ENCODE measurements at regions not wholly inside any gene's neighbourhood (a gene's known extent, or its start where the extent isn't known, plus 50 kb on each side); places are given as distances from the start of the nearest gene placed in this dataset.

DNA sequence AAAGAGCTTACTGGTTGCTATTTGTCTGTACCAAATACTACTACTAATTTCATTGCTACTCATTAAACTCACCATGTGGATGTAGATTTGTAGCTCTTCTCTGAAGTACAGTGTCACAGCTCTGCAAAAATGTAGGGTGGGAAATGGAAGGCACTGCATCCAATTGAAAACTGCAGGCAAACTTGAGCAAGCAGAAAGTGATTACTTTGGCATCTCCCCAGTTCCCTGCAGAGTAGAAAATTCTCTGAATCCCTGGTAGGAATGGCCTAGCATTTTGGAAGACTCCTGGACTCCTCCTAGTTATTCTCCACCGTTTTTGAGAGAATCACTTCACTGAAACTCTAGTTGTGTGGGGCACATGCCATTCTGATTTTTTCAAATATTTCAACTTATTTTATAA lies 239.1 kb downstream of the DIO2 start:
- TF ChIP-seq, protein P1, sequence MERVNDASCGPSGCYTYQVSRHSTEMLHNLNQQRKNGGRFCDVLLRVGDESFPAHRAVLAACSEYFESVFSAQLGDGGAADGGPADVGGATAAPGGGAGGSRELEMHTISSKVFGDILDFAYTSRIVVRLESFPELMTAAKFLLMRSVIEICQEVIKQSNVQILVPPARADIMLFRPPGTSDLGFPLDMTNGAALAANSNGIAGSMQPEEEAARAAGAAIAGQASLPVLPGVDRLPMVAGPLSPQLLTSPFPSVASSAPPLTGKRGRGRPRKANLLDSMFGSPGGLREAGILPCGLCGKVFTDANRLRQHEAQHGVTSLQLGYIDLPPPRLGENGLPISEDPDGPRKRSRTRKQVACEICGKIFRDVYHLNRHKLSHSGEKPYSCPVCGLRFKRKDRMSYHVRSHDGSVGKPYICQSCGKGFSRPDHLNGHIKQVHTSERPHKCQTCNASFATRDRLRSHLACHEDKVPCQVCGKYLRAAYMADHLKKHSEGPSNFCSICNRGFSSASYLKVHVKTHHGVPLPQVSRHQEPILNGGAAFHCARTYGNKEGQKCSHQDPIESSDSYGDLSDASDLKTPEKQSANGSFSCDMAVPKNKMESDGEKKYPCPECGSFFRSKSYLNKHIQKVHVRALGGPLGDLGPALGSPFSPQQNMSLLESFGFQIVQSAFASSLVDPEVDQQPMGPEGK (CRISPR knock-in tag; IDR thresholded peaks at IDR 0.05; ENCODE audit: borderline replicate concordance), result no peak
- TF ChIP-seq GLIS3 (CRISPR knock-in tag; IDR thresholded peaks at IDR 0.05) (no peak), ARNTL (CRISPR knock-in tag; IDR thresholded peaks at IDR 0.05; ENCODE audit: borderline replicate concordance, low read depth) (no peak), ZNF70 (CRISPR knock-in tag; IDR thresholded peaks at IDR 0.05) (no peak), CSDC2 (CRISPR knock-in tag; IDR thresholded peaks at IDR 0.05) (no peak), ZNF565 (CRISPR knock-in tag; conservative IDR thresholded peaks at IDR 0.05; ENCODE audit: low read depth) (no peak), BACH2 (CRISPR knock-in tag; IDR thresholded peaks at IDR 0.05; ENCODE audit: borderline replicate concordance) (no peak), PPARA (CRISPR knock-in tag; IDR thresholded peaks at IDR 0.05; ENCODE audit: borderline replicate concordance) (no peak), ZFP3 (CRISPR knock-in tag; IDR thresholded peaks at IDR 0.05) (no peak), RARB (CRISPR knock-in tag; IDR thresholded peaks at IDR 0.05) (no peak), ESRRG (CRISPR knock-in tag; IDR thresholded peaks at IDR 0.05) (no peak), SNAI2 (CRISPR knock-in tag; IDR thresholded peaks at IDR 0.05) (no peak)
- TF ChIP-seq, protein P2, sequence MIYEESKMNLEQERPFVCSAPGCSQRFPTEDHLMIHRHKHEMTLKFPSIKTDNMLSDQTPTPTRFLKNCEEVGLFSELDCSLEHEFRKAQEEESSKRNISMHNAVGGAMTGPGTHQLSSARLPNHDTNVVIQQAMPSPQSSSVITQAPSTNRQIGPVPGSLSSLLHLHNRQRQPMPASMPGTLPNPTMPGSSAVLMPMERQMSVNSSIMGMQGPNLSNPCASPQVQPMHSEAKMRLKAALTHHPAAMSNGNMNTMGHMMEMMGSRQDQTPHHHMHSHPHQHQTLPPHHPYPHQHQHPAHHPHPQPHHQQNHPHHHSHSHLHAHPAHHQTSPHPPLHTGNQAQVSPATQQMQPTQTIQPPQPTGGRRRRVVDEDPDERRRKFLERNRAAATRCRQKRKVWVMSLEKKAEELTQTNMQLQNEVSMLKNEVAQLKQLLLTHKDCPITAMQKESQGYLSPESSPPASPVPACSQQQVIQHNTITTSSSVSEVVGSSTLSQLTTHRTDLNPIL (CRISPR knock-in tag; IDR thresholded peaks at IDR 0.05; ENCODE audit: low read depth), result no peak
- TF ChIP-seq, protein P3, sequence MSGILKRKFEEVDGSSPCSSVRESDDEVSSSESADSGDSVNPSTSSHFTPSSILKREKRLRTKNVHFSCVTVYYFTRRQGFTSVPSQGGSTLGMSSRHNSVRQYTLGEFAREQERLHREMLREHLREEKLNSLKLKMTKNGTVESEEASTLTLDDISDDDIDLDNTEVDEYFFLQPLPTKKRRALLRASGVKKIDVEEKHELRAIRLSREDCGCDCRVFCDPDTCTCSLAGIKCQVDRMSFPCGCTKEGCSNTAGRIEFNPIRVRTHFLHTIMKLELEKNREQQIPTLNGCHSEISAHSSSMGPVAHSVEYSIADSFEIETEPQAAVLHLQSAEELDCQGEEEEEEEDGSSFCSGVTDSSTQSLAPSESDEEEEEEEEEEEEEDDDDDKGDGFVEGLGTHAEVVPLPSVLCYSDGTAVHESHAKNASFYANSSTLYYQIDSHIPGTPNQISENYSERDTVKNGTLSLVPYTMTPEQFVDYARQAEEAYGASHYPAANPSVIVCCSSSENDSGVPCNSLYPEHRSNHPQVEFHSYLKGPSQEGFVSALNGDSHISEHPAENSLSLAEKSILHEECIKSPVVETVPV (CRISPR knock-in tag; IDR thresholded peaks at IDR 0.05), result no peak
